PC-9 (cell line): ENCODE measurements at regions not wholly inside any gene's neighbourhood (a gene's known extent, or its start where the extent isn't known, plus 50 kb on each side); places are given as distances from the start of the nearest gene placed in this dataset.

Experiments used
- EZH2 ChIP-seq: fragments of 200-600 bp; sonication (generic); IDR thresholded peaks from 2 replicates; pipeline ENCODE4 v1.8.0; 2017; ENCODE audit warnings: antibody characterized with exemption, low read depth
- TF ChIP-seq, protein P1 (sequence below): fragments of 200-600 bp; sonication (generic); conservative IDR thresholded peaks from 2 replicates; pipeline ENCODE4 v1.6.1; 2017; ENCODE audit warnings: mixed run types, antibody characterized with exemption, mild to moderate bottlenecking, moderate library complexity

- TF ChIP-seq, protein P1, sequence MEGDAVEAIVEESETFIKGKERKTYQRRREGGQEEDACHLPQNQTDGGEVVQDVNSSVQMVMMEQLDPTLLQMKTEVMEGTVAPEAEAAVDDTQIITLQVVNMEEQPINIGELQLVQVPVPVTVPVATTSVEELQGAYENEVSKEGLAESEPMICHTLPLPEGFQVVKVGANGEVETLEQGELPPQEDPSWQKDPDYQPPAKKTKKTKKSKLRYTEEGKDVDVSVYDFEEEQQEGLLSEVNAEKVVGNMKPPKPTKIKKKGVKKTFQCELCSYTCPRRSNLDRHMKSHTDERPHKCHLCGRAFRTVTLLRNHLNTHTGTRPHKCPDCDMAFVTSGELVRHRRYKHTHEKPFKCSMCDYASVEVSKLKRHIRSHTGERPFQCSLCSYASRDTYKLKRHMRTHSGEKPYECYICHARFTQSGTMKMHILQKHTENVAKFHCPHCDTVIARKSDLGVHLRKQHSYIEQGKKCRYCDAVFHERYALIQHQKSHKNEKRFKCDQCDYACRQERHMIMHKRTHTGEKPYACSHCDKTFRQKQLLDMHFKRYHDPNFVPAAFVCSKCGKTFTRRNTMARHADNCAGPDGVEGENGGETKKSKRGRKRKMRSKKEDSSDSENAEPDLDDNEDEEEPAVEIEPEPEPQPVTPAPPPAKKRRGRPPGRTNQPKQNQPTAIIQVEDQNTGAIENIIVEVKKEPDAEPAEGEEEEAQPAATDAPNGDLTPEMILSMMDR = no peak
- no peak for TF ChIP-seq EZH2
Measured at GRCh38 chr5:165410476-165410875, 1905.1 kb downstream of the MAT2B start.
